Neural progenitor cell (in vitro differentiated cells): ENCODE measurements at regions not wholly inside any gene's neighbourhood (a gene's known extent, or its start where the extent isn't known, plus 50 kb on each side); places are given as distances from the start of the nearest gene placed in this dataset.

Experiments
- DNase-seq: peaks from one replicate; pipeline ENCODE4 v3.0.0-alpha.2; 2016; ENCODE audit warnings: low spot score
- H2AFZ ChIP-seq: fragments of 200-600 bp; sonication (generic); replicated peaks from 2 replicates; pipeline ENCODE4 v1.6.1; 2016; ENCODE audit warnings: antibody characterized with exemption
- H3F3A ChIP-seq: fragments of 200-600 bp; sonication (generic); 2 replicates; pipeline ENCODE4 v1.6.1; 2016; ENCODE audit warnings: antibody characterized with exemption, low read depth
- H3K27ac ChIP-seq: fragments of 200-600 bp; sonication (generic); 2 replicates; pipeline ENCODE4 v1.5.1; 2016; ENCODE audit warnings: mild to moderate bottlenecking
- H3K27me3 ChIP-seq: fragments of 200-600 bp; sonication (generic); 2 replicates; pipeline ENCODE4 v1.6.1; 2016; ENCODE audit warnings: mild to moderate bottlenecking, moderate library complexity
- H3K36me3 ChIP-seq: fragments of 200-600 bp; sonication (generic); 2 replicates; pipeline ENCODE4 v1.5.1; 2016
- H3K4me1 ChIP-seq: fragments of 200-600 bp; sonication (generic); 2 replicates; pipeline ENCODE4 v1.6.1; 2016; ENCODE audit warnings: mixed run types
- H3K4me2 ChIP-seq: fragments of 200-600 bp; sonication (generic); 2 replicates; pipeline ENCODE4 v1.6.1; 2016
- H3K4me3 ChIP-seq: fragments of 200-600 bp; sonication (generic); 2 replicates; pipeline ENCODE4 v1.5.1; 2016
- H3K79me2 ChIP-seq: fragments of 200-600 bp; sonication (generic); 2 replicates; pipeline ENCODE4 v1.6.1; 2016; ENCODE audit warnings: low read depth
- H3K9ac ChIP-seq: fragments of 200-600 bp; sonication (generic); 2 replicates; pipeline ENCODE4 v1.6.1; 2016
- H3K9me3 ChIP-seq: fragments of 200-600 bp; sonication (generic); 2 replicates; pipeline ENCODE4 v1.5.1; 2016; ENCODE audit warnings: low read depth
- H4K20me1 ChIP-seq: fragments of 200-600 bp; sonication (generic); 2 replicates; pipeline ENCODE4 v1.6.1; 2016; ENCODE audit warnings: low read depth
- H3K27ac Mint-ChIP-seq: 3 replicates; pipeline ENCODE4 v1.8.0; 2021; ENCODE audit warnings: mixed read lengths
- H3K27me3 Mint-ChIP-seq: 2 replicates; pipeline ENCODE4 v1.8.0; 2022; ENCODE audit warnings: low read depth, mild to moderate bottlenecking, inconsistent platforms, moderate library complexity, mixed read lengths; ENCODE audit not compliant: insufficient read depth
- H3K36me3 Mint-ChIP-seq: 3 replicates; pipeline ENCODE4 v1.8.0; 2021; ENCODE audit warnings: mixed read lengths
- H3K4me1 Mint-ChIP-seq: 3 replicates; pipeline ENCODE4 v1.8.0; 2021; ENCODE audit warnings: mixed read lengths
- H3K4me3 Mint-ChIP-seq: 3 replicates; pipeline ENCODE4 v1.8.0; 2021; ENCODE audit warnings: mild to moderate bottlenecking, moderate library complexity, mixed read lengths
- H3K9me3 Mint-ChIP-seq: 3 replicates; pipeline ENCODE4 v1.8.0; 2020; ENCODE audit warnings: mixed read lengths
- EZH2 ChIP-seq: fragments of 200-600 bp; sonication (generic); IDR thresholded peaks from 2 replicates; pipeline ENCODE4 v1.6.1; 2017; ENCODE audit warnings: antibody characterized with exemption, mild to moderate bottlenecking, moderate library complexity
- EZH2phosphoT487 ChIP-seq: fragments of 200-600 bp; sonication (generic); IDR thresholded peaks from 2 replicates; pipeline ENCODE4 v1.6.1; 2017; ENCODE audit warnings: antibody characterized with exemption
- TF ChIP-seq, protein P1 (sequence below): fragments of 200-600 bp; sonication (generic); IDR thresholded peaks from 2 replicates; pipeline ENCODE4 v1.5.1; 2017; ENCODE audit warnings: antibody characterized with exemption, mild to moderate bottlenecking

DNA sequence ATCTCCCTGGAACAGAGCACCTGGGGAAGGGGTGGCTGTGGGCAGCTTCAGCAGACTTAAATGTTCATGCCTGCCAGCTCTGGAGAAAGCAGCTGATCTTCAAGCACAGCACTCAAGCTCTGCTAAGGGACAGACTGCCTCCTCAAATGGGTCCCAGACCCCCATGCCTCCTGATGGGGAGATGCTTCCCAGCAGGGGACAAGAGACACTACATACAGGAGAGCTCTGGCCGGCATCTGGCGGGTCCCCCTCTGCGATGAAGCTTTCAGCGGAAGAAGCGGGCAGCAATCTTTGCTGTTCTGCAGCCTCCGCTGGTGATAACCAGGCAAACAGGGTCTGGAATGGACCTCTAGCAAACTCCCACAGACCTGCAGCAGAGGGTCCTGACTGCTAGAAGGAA is 294.8 kb downstream of the RND3 start:
- Mint-ChIP-seq H3K4me1 (no peaks in the 10 kb centered on the region), H3K27me3 (peaks cover 3% of the 10 kb centered on the region), H3K27ac (no peak overlapping the region), H3K36me3 (no peaks in the 10 kb centered on the region), H3K4me3 (no peak overlapping the region), H3K9me3 (peaks cover 7% of the 10 kb centered on the region)
- Histone ChIP-seq H3K4me2 (no peak overlapping the region), H3K4me3 (no peak overlapping the region), H3K9ac (no peak overlapping the region), H2AFZ (no peak overlapping the region), H3K27ac (no peak overlapping the region), H3K79me2 (no peaks in the 10 kb centered on the region), H4K20me1 (no peaks in the 10 kb centered on the region), H3K27me3 (no peaks in the 10 kb centered on the region), H3F3A (no peaks in the 10 kb centered on the region), H3K36me3 (no peaks in the 10 kb centered on the region), H3K9me3 (no peaks in the 10 kb centered on the region), H3K4me1 (no peaks in the 10 kb centered on the region)
- TF ChIP-seq, protein P1, sequence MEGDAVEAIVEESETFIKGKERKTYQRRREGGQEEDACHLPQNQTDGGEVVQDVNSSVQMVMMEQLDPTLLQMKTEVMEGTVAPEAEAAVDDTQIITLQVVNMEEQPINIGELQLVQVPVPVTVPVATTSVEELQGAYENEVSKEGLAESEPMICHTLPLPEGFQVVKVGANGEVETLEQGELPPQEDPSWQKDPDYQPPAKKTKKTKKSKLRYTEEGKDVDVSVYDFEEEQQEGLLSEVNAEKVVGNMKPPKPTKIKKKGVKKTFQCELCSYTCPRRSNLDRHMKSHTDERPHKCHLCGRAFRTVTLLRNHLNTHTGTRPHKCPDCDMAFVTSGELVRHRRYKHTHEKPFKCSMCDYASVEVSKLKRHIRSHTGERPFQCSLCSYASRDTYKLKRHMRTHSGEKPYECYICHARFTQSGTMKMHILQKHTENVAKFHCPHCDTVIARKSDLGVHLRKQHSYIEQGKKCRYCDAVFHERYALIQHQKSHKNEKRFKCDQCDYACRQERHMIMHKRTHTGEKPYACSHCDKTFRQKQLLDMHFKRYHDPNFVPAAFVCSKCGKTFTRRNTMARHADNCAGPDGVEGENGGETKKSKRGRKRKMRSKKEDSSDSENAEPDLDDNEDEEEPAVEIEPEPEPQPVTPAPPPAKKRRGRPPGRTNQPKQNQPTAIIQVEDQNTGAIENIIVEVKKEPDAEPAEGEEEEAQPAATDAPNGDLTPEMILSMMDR, result no peak
- TF ChIP-seq EZH2 (no peak), EZH2phosphoT487 (no peak)
- DNase-seq, result no peak

GRCh38 chr2:150191349-150191748 is 296.1 kb downstream of the RND3 start:
- H3K79me2 ChIP-seq, result no peaks in the 10 kb centered on the region

GRCh38 chr2:150190546-150190945 is 296.9 kb downstream of the RND3 start:
- no peaks in the 10 kb centered on the region for H3K27me3 Mint-ChIP-seq
- no peak overlapping the region for H2AFZ ChIP-seq

More at GRCh38 chr2:150191349-150191748, 296.1 kb downstream of the RND3 start:
- H3K4me1 Mint-ChIP-seq, result no peaks in the 10 kb centered on the region
- TF ChIP-seq EZH2, result no peak
- no peak overlapping the region for H3K4me3 Mint-ChIP-seq
- Histone ChIP-seq H3K9ac (no peak overlapping the region), H4K20me1 (no peaks in the 10 kb centered on the region), H3K4me1 (no peaks in the 10 kb centered on the region), H3K9me3 (peaks cover 3% of the 10 kb centered on the region), H3F3A (no peaks in the 10 kb centered on the region), H3K36me3 (no peaks in the 10 kb centered on the region), H3K4me2 (no peak overlapping the region), H3K4me3 (no peak overlapping the region), H3K27ac (no peak overlapping the region), H2AFZ (no peak overlapping the region), H3K27me3 (no peaks in the 10 kb centered on the region)
- no peak for DNase-seq
- H3K36me3 Mint-ChIP-seq, result no peaks in the 10 kb centered on the region
- H3K27ac Mint-ChIP-seq, result no peak overlapping the region
- peaks cover 4% of the 10 kb centered on the region for H3K9me3 Mint-ChIP-seq
- H3K27me3 Mint-ChIP-seq, result no peaks in the 10 kb centered on the region

GRCh38 chr2:150188800-150189199 is 298.7 kb downstream of the RND3 start:
- Mint-ChIP-seq H3K4me1 (peaks cover 4% of the 10 kb centered on the region), H3K27ac (no peak overlapping the region), H3K27me3 (no peaks in the 10 kb centered on the region), H3K36me3 (no peaks in the 10 kb centered on the region), H3K4me3 (no peak overlapping the region), H3K9me3 (peaks cover 4% of the 10 kb centered on the region)
- Histone ChIP-seq H3K9ac (no peak overlapping the region), H3K79me2 (no peaks in the 10 kb centered on the region), H3K36me3 (no peaks in the 10 kb centered on the region), H3K4me3 (no peak overlapping the region), H3K4me1 (no peaks in the 10 kb centered on the region), H4K20me1 (no peaks in the 10 kb centered on the region), H3K27me3 (no peaks in the 10 kb centered on the region), H3K27ac (no peak overlapping the region), H2AFZ (no peak overlapping the region), H3K4me2 (no peak overlapping the region), H3K9me3 (peaks cover 3% of the 10 kb centered on the region), H3F3A (no peaks in the 10 kb centered on the region)
- TF ChIP-seq EZH2 (no peak), EZH2phosphoT487 (no peak)
- TF ChIP-seq, protein P1, result no peak
- no peak for DNase-seq

More at GRCh38 chr2:150190546-150190945, 296.9 kb downstream of the RND3 start:
- DNase-seq, result no peak
- Histone ChIP-seq H3K36me3 (no peaks in the 10 kb centered on the region), H3K27ac (no peak overlapping the region), H3F3A (no peaks in the 10 kb centered on the region), H3K4me3 (no peak overlapping the region), H3K4me1 (no peaks in the 10 kb centered on the region), H3K4me2 (no peak overlapping the region), H3K79me2 (no peaks in the 10 kb centered on the region), H3K9ac (no peak overlapping the region), H3K27me3 (no peaks in the 10 kb centered on the region), H4K20me1 (no peaks in the 10 kb centered on the region), H3K9me3 (peaks cover 3% of the 10 kb centered on the region)
- peaks cover 4% of the 10 kb centered on the region for H3K9me3 Mint-ChIP-seq
- no peak overlapping the region for H3K27ac Mint-ChIP-seq
- H3K4me1 Mint-ChIP-seq, result no peaks in the 10 kb centered on the region
- TF ChIP-seq EZH2phosphoT487 (no peak), EZH2 (no peak)
- TF ChIP-seq, protein P1, result no peak
- H3K4me3 Mint-ChIP-seq, result no peak overlapping the region
- no peaks in the 10 kb centered on the region for H3K36me3 Mint-ChIP-seq
